HCT116 (cell line): ENCODE measurements at regions not wholly inside any gene's neighbourhood (a gene's known extent, or its start where the extent isn't known, plus 50 kb on each side); places are given as distances from the start of the nearest gene placed in this dataset.

ENCODE experiments used
- ATAC-seq: fragments of 200-7000 bp; cut with Tn5 transposase; 2 replicates; pipeline ENCODE4 v1.9.1; 2020; ENCODE audit warnings: mild to moderate bottlenecking, moderate library complexity
- BruUV-seq: library from RNA; stranded (reverse); fragments of 400-500 nt; replicated peaks from 2 replicates; lab custom pipeline; 2021; lab: Mats Ljungman, UMichigan
- CTCF ChIA-PET: fragments of 300-600 bp; sonication (Branson Sonifier 250); formaldehyde crosslinking; loops from one replicate; lab custom pipeline; 2021; ENCODE audit warnings: antibody characterized with exemption; lab: Charles Lee
- POLR2A ChIA-PET: fragments of 300-600, 350-600 bp; sonication (Branson Sonifier 250); formaldehyde crosslinking; loops from one replicate; lab custom pipeline; 2021; ENCODE audit warnings: antibody characterized with exemption; lab: Charles Lee
- RAD21 ChIA-PET, 2 experiments: fragments of 300-600 bp; sonication (Branson Sonifier 250); formaldehyde crosslinking; loops; one replicate each; lab custom pipeline; 2023; ENCODE audit warnings: low total read pairs in 2 of 2; ENCODE audit not compliant: uncharacterized antibody in 2 of 2, unreplicated experiment in 2 of 2, low non-redundant PET in 1 of 2; lab: Charles Lee
- DNase-seq: peaks from one replicate; pipeline ENCODE4 v3.0.0-alpha.2; 2010; ENCODE audit warnings: low read depth, low spot score
- H2AFZ ChIP-seq: fragments of 200-600 bp; shearing (Covaris generic), sonication (generic); 2 replicates; pipeline ENCODE4 v1.6.1; 2017; ENCODE audit warnings: low read depth, mixed run types, mixed read lengths, antibody characterized with exemption, low read length; ENCODE audit not compliant: poor library complexity, severe bottlenecking
- H3K27ac ChIP-seq: 2 replicates; pipeline ENCODE4 v1.5.1; 2012; ENCODE audit warnings: low read depth, low read length
- H3K27me3 ChIP-seq: fragments of 200-600 bp; sonication (generic); 2 replicates; pipeline ENCODE4 v1.6.1; 2016; ENCODE audit warnings: mixed run types, low read length, mixed read lengths; ENCODE audit not compliant: insufficient read depth
- H3K36me3 ChIP-seq, 2 experiments: fragments of 200-500 bp in 1 of 2; fragments of 200-600 bp in 1 of 2; sonication (Bioruptor generic) in 1 of 2; sonication (generic) in 1 of 2; 2 replicates each; pipeline versions ENCODE4 v1.5.1 to v1.6.1; 2014 to 2016; ENCODE audit warnings: low read length in 2 of 2, inconsistent platforms in 1 of 2, mixed read lengths in 1 of 2, mixed run types in 1 of 2; ENCODE audit not compliant: insufficient read depth in 2 of 2, control insufficient read depth in 1 of 2
- H3K4me1 ChIP-seq, 2 experiments: fragments of 200-600 bp in 1 of 2; sonication (generic) in 1 of 2; 2 replicates each; pipeline versions ENCODE4 v1.5.1 to v1.6.1; 2012 to 2017; ENCODE audit warnings: low read length in 2 of 2, inconsistent platforms in 1 of 2, mild to moderate bottlenecking in 1 of 2, mixed read lengths in 1 of 2, mixed run types in 1 of 2, moderate library complexity in 1 of 2; ENCODE audit not compliant: insufficient read depth in 2 of 2, control insufficient read depth in 1 of 2
- H3K4me2 ChIP-seq: fragments of 200-600 bp; sonication (generic); 2 replicates; pipeline ENCODE4 v1.6.1; 2017; ENCODE audit warnings: mixed run types, low read length, mixed read lengths
- H3K4me3 ChIP-seq, 2 experiments: fragments of 200-600 bp in 1 of 2; sonication (generic) in 1 of 2; replicated peaks in 1 of 2; 2 replicates each; pipeline ENCODE4 v1.5.1; 2011 to 2016; ENCODE audit warnings: low read length in 2 of 2, control low read depth in 1 of 2, low read depth in 1 of 2, mild to moderate bottlenecking in 1 of 2, mixed read lengths in 1 of 2, mixed run types in 1 of 2
- H3K79me2 ChIP-seq: fragments of 200-600 bp; sonication (generic); 2 replicates; pipeline ENCODE4 v1.6.1; 2017; ENCODE audit warnings: mild to moderate bottlenecking, mixed run types, low read length, moderate library complexity, mixed read lengths; ENCODE audit not compliant: insufficient read depth
- H3K9ac ChIP-seq: fragments of 200-600 bp; sonication (generic); 2 replicates; pipeline ENCODE4 v1.6.1; 2016; ENCODE audit warnings: low read length, mixed read lengths
- H3K9me2 ChIP-seq: fragments of 200-600 bp; sonication (generic), shearing (Covaris generic); 2 replicates; pipeline ENCODE4 v1.6.1; 2017; ENCODE audit warnings: mixed run types, mild to moderate bottlenecking, moderate library complexity; ENCODE audit not compliant: insufficient read depth
- H3K9me3 ChIP-seq, 2 experiments: fragments of 200-500 bp in 1 of 2; fragments of 200-600 bp in 1 of 2; sonication (Bioruptor generic) in 1 of 2; sonication (generic) in 1 of 2; 2 replicates each; pipeline ENCODE4 v1.6.1; 2014 to 2017; ENCODE audit warnings: low read length in 2 of 2, mixed read lengths in 2 of 2, inconsistent platforms in 1 of 2, low read depth in 1 of 2, mild to moderate bottlenecking in 1 of 2, mixed run types in 1 of 2, moderate library complexity in 1 of 2; ENCODE audit not compliant: control insufficient read depth in 1 of 2, insufficient read depth in 1 of 2
- H4K20me1 ChIP-seq: fragments of 200-600 bp; sonication (generic), shearing (Covaris generic); 2 replicates; pipeline ENCODE4 v1.6.1; 2017; ENCODE audit warnings: mixed run types, mild to moderate bottlenecking, moderate library complexity; ENCODE audit not compliant: insufficient read depth
- CBX3 ChIP-seq: IDR thresholded peaks from 2 replicates; pipeline ENCODE4 v1.6.1; 2012; ENCODE audit warnings: low read depth
- CEBPB ChIP-seq: IDR thresholded peaks from 2 replicates; pipeline ENCODE4 v1.6.1; 2012; ENCODE audit warnings: low read depth
- EGR1 ChIP-seq: IDR thresholded peaks from 2 replicates; pipeline ENCODE4 v1.6.1; 2012; ENCODE audit warnings: low read depth
- ELF1 ChIP-seq: IDR thresholded peaks from 2 replicates; pipeline ENCODE4 v1.6.1; 2012; ENCODE audit warnings: low read depth, borderline replicate concordance
- EZH2 ChIP-seq: fragments of 200-600 bp; sonication (generic); IDR thresholded peaks from 2 replicates; pipeline ENCODE4 v1.6.1; 2017; ENCODE audit warnings: antibody characterized with exemption, mixed run types
- EZH2phosphoT487 ChIP-seq: fragments of 200-600 bp; IDR thresholded peaks from 2 replicates; pipeline ENCODE4 v1.6.1; 2018; ENCODE audit warnings: antibody characterized with exemption, borderline replicate concordance
- FOSL1 ChIP-seq: IDR thresholded peaks from 2 replicates; pipeline ENCODE4 v1.6.1; 2012; ENCODE audit warnings: low read depth
- JUND ChIP-seq: IDR thresholded peaks from 2 replicates; pipeline ENCODE4 v1.6.1; 2012
- POLR2A ChIP-seq: IDR thresholded peaks from 2 replicates; pipeline ENCODE4 v1.7.0; 2011; ENCODE audit warnings: borderline replicate concordance; ENCODE audit not compliant: insufficient read depth, insufficient read length; ENCODE audit errors: extremely low read depth
- POLR2AphosphoS5 ChIP-seq: IDR thresholded peaks from 2 replicates; pipeline ENCODE4 v1.6.1; 2011; ENCODE audit warnings: mild to moderate bottlenecking, low read depth, low read length, moderate library complexity
- SIN3A ChIP-seq: IDR thresholded peaks from 2 replicates; pipeline ENCODE4 v1.6.1; 2012; ENCODE audit warnings: low read depth
- SRF ChIP-seq: IDR thresholded peaks from 2 replicates; pipeline ENCODE4 v1.6.1; 2012; ENCODE audit warnings: low read depth
- TCF7L2 ChIP-seq: IDR thresholded peaks from 2 replicates; pipeline ENCODE4 v1.7.0; 2011; ENCODE audit warnings: borderline replicate concordance, inconsistent platforms; ENCODE audit not compliant: insufficient read depth, insufficient read length; ENCODE audit errors: extremely low read depth
- YY1 ChIP-seq: IDR thresholded peaks from 2 replicates; pipeline ENCODE4 v1.6.1; 2011; ENCODE audit warnings: low read length, low read depth, moderate library complexity, mild to moderate bottlenecking; ENCODE audit not compliant: insufficient replicate concordance; ENCODE audit errors: extremely low read depth
- ZFX ChIP-seq: fragments of 450-650 bp; IDR thresholded peaks from 2 replicates; pipeline ENCODE4 v1.6.1; 2017
- intact Hi-C: fragments of 100-400 bp; cut with micrococcal nuclease; formaldehyde crosslinking; loops from 2 replicates; pipeline ENCODE4 v1.10.0; 2022
- TF ChIP-seq, protein P1 (sequence below): IDR thresholded peaks from 2 replicates; pipeline ENCODE4 v1.6.1; 2012; ENCODE audit warnings: low read depth
- TF ChIP-seq, protein P2 (sequence below): IDR thresholded peaks from 2 replicates; pipeline ENCODE4 v1.6.1; 2012
- TF ChIP-seq, protein P3 (sequence below): IDR thresholded peaks from 2 replicates; pipeline ENCODE4 v1.6.1; 2011; ENCODE audit warnings: mild to moderate bottlenecking, low read length, moderate library complexity; ENCODE audit not compliant: insufficient replicate concordance; ENCODE audit errors: extremely low read depth

DNA sequence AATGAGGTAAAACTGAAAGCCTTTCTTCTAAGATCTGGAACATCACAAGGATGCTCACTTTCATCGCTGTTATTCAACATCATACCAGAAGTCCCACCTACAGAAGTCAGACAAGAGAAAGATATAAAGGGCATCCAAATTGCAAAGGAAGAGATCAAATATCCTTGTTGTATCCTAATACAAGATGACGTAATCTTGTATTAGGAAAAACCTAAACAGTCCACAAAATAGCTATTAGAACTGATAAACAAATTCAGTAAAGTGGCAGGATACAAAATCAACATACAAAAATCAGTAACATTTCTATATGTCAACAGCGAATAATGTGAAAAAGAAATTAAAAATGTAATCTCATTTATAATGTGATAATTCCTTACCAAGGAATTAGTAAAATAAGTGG lies 195.1 kb upstream of the CBLB start (continued):
- TF ChIP-seq, protein P1, sequence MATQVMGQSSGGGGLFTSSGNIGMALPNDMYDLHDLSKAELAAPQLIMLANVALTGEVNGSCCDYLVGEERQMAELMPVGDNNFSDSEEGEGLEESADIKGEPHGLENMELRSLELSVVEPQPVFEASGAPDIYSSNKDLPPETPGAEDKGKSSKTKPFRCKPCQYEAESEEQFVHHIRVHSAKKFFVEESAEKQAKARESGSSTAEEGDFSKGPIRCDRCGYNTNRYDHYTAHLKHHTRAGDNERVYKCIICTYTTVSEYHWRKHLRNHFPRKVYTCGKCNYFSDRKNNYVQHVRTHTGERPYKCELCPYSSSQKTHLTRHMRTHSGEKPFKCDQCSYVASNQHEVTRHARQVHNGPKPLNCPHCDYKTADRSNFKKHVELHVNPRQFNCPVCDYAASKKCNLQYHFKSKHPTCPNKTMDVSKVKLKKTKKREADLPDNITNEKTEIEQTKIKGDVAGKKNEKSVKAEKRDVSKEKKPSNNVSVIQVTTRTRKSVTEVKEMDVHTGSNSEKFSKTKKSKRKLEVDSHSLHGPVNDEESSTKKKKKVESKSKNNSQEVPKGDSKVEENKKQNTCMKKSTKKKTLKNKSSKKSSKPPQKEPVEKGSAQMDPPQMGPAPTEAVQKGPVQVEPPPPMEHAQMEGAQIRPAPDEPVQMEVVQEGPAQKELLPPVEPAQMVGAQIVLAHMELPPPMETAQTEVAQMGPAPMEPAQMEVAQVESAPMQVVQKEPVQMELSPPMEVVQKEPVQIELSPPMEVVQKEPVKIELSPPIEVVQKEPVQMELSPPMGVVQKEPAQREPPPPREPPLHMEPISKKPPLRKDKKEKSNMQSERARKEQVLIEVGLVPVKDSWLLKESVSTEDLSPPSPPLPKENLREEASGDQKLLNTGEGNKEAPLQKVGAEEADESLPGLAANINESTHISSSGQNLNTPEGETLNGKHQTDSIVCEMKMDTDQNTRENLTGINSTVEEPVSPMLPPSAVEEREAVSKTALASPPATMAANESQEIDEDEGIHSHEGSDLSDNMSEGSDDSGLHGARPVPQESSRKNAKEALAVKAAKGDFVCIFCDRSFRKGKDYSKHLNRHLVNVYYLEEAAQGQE: no peak
- TF ChIP-seq CBX3 (no peak), EGR1 (no peak), EZH2 (no peak), ZFX (no peak), SRF (no peak)

DNA sequence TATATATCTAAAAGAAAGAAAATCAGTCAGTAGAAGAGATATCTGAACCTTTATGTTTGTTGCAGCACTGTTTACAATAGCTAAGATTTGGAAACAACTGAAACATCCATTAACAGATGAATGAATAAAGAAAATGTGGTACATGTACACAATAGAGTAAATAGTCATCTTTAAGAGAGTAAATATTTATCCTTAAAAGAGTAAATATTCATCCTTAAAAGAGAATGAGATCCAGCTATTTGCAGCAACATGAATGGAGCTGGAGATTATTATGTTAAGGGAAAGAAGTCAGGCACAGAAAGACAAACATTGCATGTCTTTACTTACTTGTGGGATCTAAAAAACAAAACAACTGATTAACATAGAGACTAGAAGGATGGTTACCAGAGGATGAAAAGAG lies 197.0 kb upstream of the CBLB start:
- RAD21 ChIA-PET: no interaction called here
- H3K27ac ChIP-seq: no peak overlapping the region
- POLR2A ChIA-PET: no interaction called here
- no peak overlapping the region for H3K9ac ChIP-seq
- H3K4me2 ChIP-seq: no peak overlapping the region
- intact Hi-C loops: no loop called here
- H3K4me3 ChIP-seq: no peak overlapping the region
- H3K4me1 ChIP-seq: no peaks in the 10 kb centered on the region
- no peaks in the 10 kb centered on the region for H3K9me3 ChIP-seq
- H3K36me3 ChIP-seq: no peaks in the 10 kb centered on the region
- H3K27me3 ChIP-seq: no peaks in the 10 kb centered on the region
- DNase-seq (no peak), ATAC-seq (no peak)
- no TSS peak for BruUV-seq
- CTCF ChIA-PET: no interaction called here
- no peaks in the 10 kb centered on the region for H4K20me1 ChIP-seq
- no peak overlapping the region for H2AFZ ChIP-seq
- peaks cover 4% of the 10 kb centered on the region; the same call in 1 of the 2 replicates for H3K9me2 ChIP-seq
- H3K79me2 ChIP-seq: no peaks in the 10 kb centered on the region
- TF ChIP-seq EZH2phosphoT487 (no peak), EZH2 (no peak), JUND (no peak), TCF7L2 (no peak), ELF1 (no peak), CEBPB (no peak), FOSL1 (no peak), YY1 (no peak), ZFX (no peak), SRF (no peak), POLR2AphosphoS5 (no peak), SIN3A (no peak), POLR2A (no peak)
- TF ChIP-seq, protein P1: no peak
- TF ChIP-seq, protein P2, sequence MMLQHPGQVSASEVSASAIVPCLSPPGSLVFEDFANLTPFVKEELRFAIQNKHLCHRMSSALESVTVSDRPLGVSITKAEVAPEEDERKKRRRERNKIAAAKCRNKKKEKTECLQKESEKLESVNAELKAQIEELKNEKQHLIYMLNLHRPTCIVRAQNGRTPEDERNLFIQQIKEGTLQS: no peak
- TF ChIP-seq, protein P3, sequence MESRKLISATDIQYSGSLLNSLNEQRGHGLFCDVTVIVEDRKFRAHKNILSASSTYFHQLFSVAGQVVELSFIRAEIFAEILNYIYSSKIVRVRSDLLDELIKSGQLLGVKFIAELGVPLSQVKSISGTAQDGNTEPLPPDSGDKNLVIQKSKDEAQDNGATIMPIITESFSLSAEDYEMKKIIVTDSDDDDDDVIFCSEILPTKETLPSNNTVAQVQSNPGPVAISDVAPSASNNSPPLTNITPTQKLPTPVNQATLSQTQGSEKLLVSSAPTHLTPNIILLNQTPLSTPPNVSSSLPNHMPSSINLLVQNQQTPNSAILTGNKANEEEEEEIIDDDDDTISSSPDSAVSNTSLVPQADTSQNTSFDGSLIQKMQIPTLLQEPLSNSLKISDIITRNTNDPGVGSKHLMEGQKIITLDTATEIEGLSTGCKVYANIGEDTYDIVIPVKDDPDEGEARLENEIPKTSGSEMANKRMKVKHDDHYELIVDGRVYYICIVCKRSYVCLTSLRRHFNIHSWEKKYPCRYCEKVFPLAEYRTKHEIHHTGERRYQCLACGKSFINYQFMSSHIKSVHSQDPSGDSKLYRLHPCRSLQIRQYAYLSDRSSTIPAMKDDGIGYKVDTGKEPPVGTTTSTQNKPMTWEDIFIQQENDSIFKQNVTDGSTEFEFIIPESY: no peak
